ENCODE measurements at regions not wholly inside any gene's neighbourhood (a gene's known extent, or its start where the extent isn't known, plus 50 kb on each side); places are given as distances from the start of the nearest gene placed in this dataset.

DNA sequence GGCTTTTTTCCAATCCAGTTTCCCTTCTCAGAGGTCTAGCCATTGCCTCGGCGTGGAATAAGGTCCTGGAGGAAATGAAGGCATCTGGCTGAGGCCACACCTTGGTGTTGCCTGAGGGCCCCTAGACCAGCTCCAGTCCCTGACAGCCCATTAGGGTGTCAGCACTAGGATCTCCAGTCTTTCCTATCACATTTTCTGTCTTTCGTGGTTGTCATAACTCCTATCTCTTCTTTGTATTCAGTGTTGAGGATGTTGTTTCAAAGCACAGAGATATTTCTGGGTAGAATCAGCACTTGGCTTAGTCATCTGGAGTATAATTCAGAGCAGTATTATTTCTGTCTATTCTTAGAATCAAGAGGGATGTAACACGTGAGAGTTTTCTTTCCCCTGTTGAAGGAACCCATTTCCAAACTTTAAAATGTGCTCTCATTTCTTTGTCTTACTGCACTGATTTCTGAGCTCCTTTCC is 844.3 kb downstream of the KCNT2 start:
- TF ChIP-seq, protein P1, sequence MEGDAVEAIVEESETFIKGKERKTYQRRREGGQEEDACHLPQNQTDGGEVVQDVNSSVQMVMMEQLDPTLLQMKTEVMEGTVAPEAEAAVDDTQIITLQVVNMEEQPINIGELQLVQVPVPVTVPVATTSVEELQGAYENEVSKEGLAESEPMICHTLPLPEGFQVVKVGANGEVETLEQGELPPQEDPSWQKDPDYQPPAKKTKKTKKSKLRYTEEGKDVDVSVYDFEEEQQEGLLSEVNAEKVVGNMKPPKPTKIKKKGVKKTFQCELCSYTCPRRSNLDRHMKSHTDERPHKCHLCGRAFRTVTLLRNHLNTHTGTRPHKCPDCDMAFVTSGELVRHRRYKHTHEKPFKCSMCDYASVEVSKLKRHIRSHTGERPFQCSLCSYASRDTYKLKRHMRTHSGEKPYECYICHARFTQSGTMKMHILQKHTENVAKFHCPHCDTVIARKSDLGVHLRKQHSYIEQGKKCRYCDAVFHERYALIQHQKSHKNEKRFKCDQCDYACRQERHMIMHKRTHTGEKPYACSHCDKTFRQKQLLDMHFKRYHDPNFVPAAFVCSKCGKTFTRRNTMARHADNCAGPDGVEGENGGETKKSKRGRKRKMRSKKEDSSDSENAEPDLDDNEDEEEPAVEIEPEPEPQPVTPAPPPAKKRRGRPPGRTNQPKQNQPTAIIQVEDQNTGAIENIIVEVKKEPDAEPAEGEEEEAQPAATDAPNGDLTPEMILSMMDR (IDR thresholded peaks at IDR 0.05; ENCODE audit: insufficient read depth, low read length): no peak
- no peak overlapping the region for H3K4me3 ChIP-seq (ENCODE audit: low read depth, low read length)
- DNase-seq (ENCODE audit: low read depth): no peak

DNA sequence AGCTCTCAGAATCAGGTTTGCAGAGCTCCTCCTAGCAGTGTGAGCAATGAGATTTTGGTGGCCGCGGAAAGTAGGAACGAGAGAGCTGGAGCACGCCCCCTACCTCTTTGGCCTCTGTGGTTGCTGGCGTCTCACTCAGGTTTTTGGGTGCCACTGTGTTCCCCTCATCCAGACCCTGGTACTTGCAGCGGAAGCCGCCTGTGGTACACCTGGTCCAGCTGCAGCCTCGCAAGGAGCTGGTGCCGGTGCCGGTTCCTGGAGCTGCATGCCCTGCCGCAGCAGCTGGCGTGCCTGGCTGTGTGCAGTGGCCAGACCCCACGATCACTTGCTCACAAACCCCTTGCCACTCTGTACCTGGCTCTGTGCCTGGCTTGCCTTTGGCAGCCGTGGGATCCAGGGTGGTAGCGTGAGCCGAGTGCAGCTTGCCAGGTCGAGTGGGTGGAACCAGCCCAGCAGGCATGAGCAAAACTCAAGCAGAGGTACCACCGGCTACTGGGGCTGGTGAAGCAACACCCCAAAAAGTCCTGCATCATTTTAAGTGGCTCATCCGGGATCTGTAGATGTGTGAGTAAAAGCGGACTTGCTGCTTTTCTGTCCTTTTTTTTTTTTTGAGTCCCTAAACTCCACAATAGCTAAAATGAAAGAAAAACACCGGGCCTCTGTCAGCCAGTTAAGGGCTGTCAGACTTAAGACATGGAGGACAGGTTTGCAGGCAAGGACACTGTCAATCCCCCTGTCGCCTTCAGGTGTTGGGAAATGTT is 844.9 kb downstream of the KCNT2 start:
- no peak overlapping the region for H3K4me3 ChIP-seq (ENCODE audit: low read depth, low read length)
- TF ChIP-seq, protein P1 (IDR thresholded peaks at IDR 0.05; ENCODE audit: insufficient read depth, low read length): no peak
- DNase-seq (ENCODE audit: low read depth): no peak

DNA sequence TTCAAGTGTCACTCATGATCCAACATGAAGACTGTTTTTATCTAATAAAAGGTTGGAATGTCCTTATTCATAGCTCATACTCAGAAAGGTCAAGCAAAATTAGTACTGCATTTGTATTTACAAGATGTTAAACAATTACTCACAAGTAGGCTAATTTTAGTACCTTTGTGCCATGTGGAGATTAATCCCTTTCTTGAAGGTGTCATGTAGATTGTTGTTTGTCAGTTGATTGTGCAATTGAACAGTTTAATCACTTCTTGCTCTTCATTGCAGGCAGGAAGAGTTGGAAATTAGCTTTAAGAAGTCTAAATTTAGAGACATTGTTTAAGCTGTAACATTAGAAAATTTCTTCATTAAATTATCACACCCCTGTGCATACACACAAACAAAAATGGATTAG is 847.1 kb downstream of the KCNT2 start:
- no peak overlapping the region for H3K4me3 ChIP-seq (ENCODE audit: low read depth, low read length)
- TF ChIP-seq, protein P1 (IDR thresholded peaks at IDR 0.05; ENCODE audit: insufficient read depth, low read length): no peak
- no peak for DNase-seq (ENCODE audit: low read depth)

DNA sequence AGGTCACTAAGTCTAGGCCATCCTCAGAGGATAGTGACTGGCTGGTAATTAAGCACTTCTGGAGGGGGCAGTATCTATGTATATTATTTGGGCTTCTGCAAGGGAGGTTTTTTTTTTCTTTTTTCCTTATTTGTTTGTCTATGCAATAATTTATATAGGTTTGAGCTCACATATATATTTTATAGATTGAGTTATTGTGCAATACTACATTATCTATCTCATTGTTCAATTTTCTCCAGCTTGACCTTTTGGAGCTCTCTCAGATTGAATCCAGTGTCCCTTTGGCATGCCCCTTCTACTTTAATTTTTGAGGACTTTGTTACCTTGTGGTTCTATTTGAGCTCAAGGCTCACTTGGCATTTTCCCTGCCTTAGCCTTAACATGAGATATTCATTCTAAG is 852.1 kb downstream of the KCNT2 start:
- DNase-seq (ENCODE audit: low read depth): no peak
- TF ChIP-seq, protein P1 (IDR thresholded peaks at IDR 0.05; ENCODE audit: insufficient read depth, low read length): no peak
- no peak overlapping the region for H3K4me3 ChIP-seq (ENCODE audit: low read depth, low read length)

DNA sequence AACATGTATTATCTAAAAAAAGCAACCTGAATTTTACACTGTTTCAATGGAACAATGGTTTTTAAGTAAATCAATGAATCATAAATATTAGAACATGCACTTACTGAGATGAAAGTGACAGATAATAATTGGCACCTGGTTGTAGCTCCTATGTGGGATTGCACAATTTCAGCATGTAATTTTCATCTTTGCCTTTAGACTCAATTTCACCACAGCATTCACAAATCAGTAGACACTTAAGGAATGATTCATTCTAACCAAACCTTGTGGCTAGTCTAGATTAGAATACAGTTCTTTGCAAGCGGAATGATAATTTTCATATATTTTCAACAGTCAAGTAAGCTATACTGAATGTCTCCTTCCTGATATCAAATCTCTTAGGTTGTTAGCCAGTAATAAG is 853.4 kb downstream of the KCNT2 start:
- TF ChIP-seq, protein P1 (IDR thresholded peaks at IDR 0.05; ENCODE audit: insufficient read depth, low read length): no peak

DNA sequence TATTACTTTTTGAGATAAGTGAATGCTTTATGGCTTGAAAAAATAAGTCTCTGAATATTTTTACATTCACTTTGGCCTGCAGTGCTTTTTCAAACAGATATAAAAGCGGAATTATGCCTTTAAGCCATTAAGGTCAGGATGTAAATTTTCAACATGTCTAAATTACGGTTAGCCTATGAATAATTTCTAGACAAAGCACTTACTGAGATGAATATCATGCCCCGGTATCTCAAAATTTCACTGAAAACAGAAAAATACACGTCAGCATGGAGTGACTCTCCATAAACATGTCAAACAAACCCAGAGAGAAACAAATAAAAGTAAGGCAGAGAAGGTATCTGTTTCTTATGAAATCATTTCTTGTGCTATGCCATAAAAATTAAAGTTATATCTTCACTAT is 853.9 kb downstream of the KCNT2 start:
- no peak overlapping the region for H3K4me3 ChIP-seq (ENCODE audit: low read depth, low read length)
- TF ChIP-seq, protein P1 (IDR thresholded peaks at IDR 0.05; ENCODE audit: insufficient read depth, low read length): no peak
- DNase-seq (ENCODE audit: low read depth): no peak

More for the DNA sequence above, 853.4 kb downstream of the KCNT2 start:
- H3K4me3 ChIP-seq (ENCODE audit: low read depth, low read length): no peak overlapping the region
- no peak for DNase-seq (ENCODE audit: low read depth)

DNA sequence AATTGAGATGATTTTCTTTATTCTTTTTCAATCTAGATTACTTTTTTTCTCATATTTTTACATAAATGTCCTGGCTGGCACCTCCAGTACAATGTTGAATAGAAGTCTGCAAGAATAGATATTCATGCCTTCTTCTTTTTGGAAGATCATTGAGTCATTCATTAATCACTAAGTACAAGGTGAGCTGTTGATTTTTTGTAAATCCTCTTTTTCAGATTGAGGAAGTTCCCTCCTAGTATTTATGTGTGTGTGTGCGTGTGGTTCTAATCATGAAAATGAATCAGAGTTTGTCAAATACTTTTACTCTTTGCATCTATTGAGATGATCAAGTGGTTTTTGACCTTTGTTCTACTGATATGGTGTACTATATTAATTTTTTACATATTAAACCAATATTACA is 859.3 kb downstream of the KCNT2 start:
- no peak for DNase-seq (ENCODE audit: low read depth)
- TF ChIP-seq, protein P1 (IDR thresholded peaks at IDR 0.05; ENCODE audit: insufficient read depth, low read length): no peak

More for the DNA sequence above, 859.3 kb downstream of the KCNT2 start:
- no peak overlapping the region for H3K4me3 ChIP-seq (ENCODE audit: low read depth, low read length)
